Transverse colon (tissue), 4 donors: ENCODE measurements at regions not wholly inside any gene's neighbourhood (a gene's known extent, or its start where the extent isn't known, plus 50 kb on each side); places are given as distances from the start of the nearest gene placed in this dataset.

Experiments
- POLR2A ChIP-seq: fragments of 450-650 bp; IDR thresholded peaks from one replicate; pipeline ENCODE4 v1.6.1; 2016; ENCODE audit warnings: antibody characterized with exemption, mild to moderate bottlenecking, moderate library complexity
- POLR2AphosphoS5 ChIP-seq, 3 donors: sonication (generic); formaldehyde crosslinking; IDR thresholded peaks; one replicate each; pipeline ENCODE4 v1.6.1; 2016; ENCODE audit warnings: antibody characterized with exemption in 3 of 3
- TF ChIP-seq, protein P1 (sequence below), 5 experiments: fragments of 200-600 bp in 3 of 5; fragments of 450-650 bp in 2 of 5; sonication (generic) in 3 of 5; IDR thresholded peaks; 1 replicate in 2 of 5; 2 replicates in 3 of 5; pipeline ENCODE4 v1.5.1; 2016 to 2017; ENCODE audit warnings: antibody characterized with exemption in 5 of 5, inconsistent platforms in 3 of 5, mild to moderate bottlenecking in 2 of 5, moderate library complexity in 1 of 5

GRCh38 chr13:76330761-76331160, 555.4 kb downstream of the KCTD12 start:
- TF ChIP-seq, protein P1, sequence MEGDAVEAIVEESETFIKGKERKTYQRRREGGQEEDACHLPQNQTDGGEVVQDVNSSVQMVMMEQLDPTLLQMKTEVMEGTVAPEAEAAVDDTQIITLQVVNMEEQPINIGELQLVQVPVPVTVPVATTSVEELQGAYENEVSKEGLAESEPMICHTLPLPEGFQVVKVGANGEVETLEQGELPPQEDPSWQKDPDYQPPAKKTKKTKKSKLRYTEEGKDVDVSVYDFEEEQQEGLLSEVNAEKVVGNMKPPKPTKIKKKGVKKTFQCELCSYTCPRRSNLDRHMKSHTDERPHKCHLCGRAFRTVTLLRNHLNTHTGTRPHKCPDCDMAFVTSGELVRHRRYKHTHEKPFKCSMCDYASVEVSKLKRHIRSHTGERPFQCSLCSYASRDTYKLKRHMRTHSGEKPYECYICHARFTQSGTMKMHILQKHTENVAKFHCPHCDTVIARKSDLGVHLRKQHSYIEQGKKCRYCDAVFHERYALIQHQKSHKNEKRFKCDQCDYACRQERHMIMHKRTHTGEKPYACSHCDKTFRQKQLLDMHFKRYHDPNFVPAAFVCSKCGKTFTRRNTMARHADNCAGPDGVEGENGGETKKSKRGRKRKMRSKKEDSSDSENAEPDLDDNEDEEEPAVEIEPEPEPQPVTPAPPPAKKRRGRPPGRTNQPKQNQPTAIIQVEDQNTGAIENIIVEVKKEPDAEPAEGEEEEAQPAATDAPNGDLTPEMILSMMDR (IDR thresholded peaks at IDR 0.05), result no peak
- TF ChIP-seq POLR2AphosphoS5 (IDR thresholded peaks at IDR 0.05) (no peak), POLR2A (no peak)
